ENCODE measurements at regions not wholly inside any gene's neighbourhood (a gene's known extent, or its start where the extent isn't known, plus 50 kb on each side); places are given as distances from the start of the nearest gene placed in this dataset.

- DNase-seq, result no peak
Observed at GRCh38 chr12:126551869-126552268, 1486.6 kb downstream of the AACS start.

- no peak for DNase-seq
Observed at GRCh38 chr12:126554625-126555024, 1489.4 kb downstream of the AACS start.

- no peak for DNase-seq
Observed at GRCh38 chr12:126557659-126558058, 1492.4 kb downstream of the AACS start.

GRCh38 chr12:126558219-126558618 is 1493.0 kb downstream of the AACS start:
- no peak for DNase-seq

- no peak for DNase-seq
Observed at GRCh38 chr12:126558810-126559209, 1493.6 kb downstream of the AACS start.

- no peak for DNase-seq
Observed at GRCh38 chr12:126567016-126567415, 1501.8 kb downstream of the AACS start.

- DNase-seq, result no peak
Observed at GRCh38 chr12:126569706-126570105, 1504.5 kb downstream of the AACS start.

GRCh38 chr12:126570566-126570965 is 1505.3 kb downstream of the AACS start:
- no peak for DNase-seq

GRCh38 chr12:126572170-126572569 is 1506.9 kb downstream of the AACS start:
- no peak for DNase-seq

GRCh38 chr12:126581655-126582054 is 1516.4 kb downstream of the AACS start:
- DNase-seq, result no peak

GRCh38 chr12:126582231-126582630 is 1517.0 kb downstream of the AACS start:
- DNase-seq, result no peak

GRCh38 chr12:126588586-126589249 is 1523.5 kb downstream of the AACS start:
- no peak for DNase-seq

GRCh38 chr12:126591533-126591932 is 1526.3 kb downstream of the AACS start:
- no peak for DNase-seq

GRCh38 chr12:126601184-126602170 is 1536.2 kb downstream of the AACS start:
- no peak for DNase-seq

- no peak for DNase-seq
Observed at GRCh38 chr12:126602612-126603011, 1537.4 kb downstream of the AACS start.

- DNase-seq, result no peak
Observed at GRCh38 chr12:126607157-126607556, 1541.9 kb downstream of the AACS start.

GRCh38 chr12:126607867-126608266 is 1542.6 kb downstream of the AACS start:
- DNase-seq, result no peak

- no peak for DNase-seq
Observed at GRCh38 chr12:126608607-126609175, 1543.5 kb downstream of the AACS start.

- no peak for DNase-seq
Observed at GRCh38 chr12:126616441-126616840, 1551.2 kb downstream of the AACS start.

GRCh38 chr12:126617312-126617711 is 1552.1 kb downstream of the AACS start:
- no peak for DNase-seq

- DNase-seq, result no peak
Observed at GRCh38 chr12:126627596-126627995, 1562.4 kb downstream of the AACS start.

GRCh38 chr12:126636821-126637220 is 1571.6 kb downstream of the AACS start:
- DNase-seq, result no peak

- DNase-seq, result no peak
Observed at GRCh38 chr12:126644236-126645020, 1579.2 kb downstream of the AACS start.

Data from COR-L47 (cell line).